A673 (cell line): ENCODE measurements at regions not wholly inside any gene's neighbourhood (a gene's known extent, or its start where the extent isn't known, plus 50 kb on each side); places are given as distances from the start of the nearest gene placed in this dataset.

Source experiments
- BruUV-seq: library from RNA; stranded (reverse); fragments of 400-500 nt; replicated peaks from 2 replicates; lab custom pipeline; 2021; lab: Mats Ljungman, UMichigan
- CTCF ChIA-PET: fragments of 300-600 bp; sonication (Branson Sonifier 250); formaldehyde crosslinking; loops from one replicate; lab custom pipeline; 2022; ENCODE audit warnings: antibody characterized with exemption; lab: Charles Lee
- POLR2A ChIA-PET: fragments of 300-600 bp; sonication (Branson Sonifier 250); formaldehyde crosslinking; loops from one replicate; lab custom pipeline; 2022; ENCODE audit warnings: antibody characterized with exemption; ENCODE audit not compliant: low non-redundant PET; lab: Charles Lee
- DNase-seq: peaks from one replicate; pipeline ENCODE4 v3.0.0-alpha.2; 2015; ENCODE audit warnings: low spot score
- H3K27ac ChIP-seq: fragments of 200-600 bp; sonication (generic); 2 replicates; pipeline ENCODE4 v1.5.1; 2016; ENCODE audit warnings: mixed run types, low read depth, mild to moderate bottlenecking, mixed read lengths, antibody characterized with exemption, low read length; ENCODE audit not compliant: poor library complexity, severe bottlenecking
- H3K27me3 ChIP-seq: fragments of 200-600 bp; sonication (generic); replicated peaks from 2 replicates; pipeline ENCODE4 v1.6.1; 2017; ENCODE audit warnings: mixed run types, low read depth, mild to moderate bottlenecking, mixed read lengths, antibody characterized with exemption, low read length; ENCODE audit not compliant: insufficient read depth, poor library complexity
- H3K36me3 ChIP-seq: fragments of 200-600 bp; sonication (generic); 2 replicates; pipeline ENCODE4 v1.6.1; 2016; ENCODE audit warnings: mixed run types, mild to moderate bottlenecking, mixed read lengths, antibody characterized with exemption, low read length; ENCODE audit not compliant: insufficient read depth, poor library complexity, severe bottlenecking
- H3K4me1 ChIP-seq: fragments of 200-600 bp; sonication (generic); 2 replicates; pipeline ENCODE4 v1.6.1; 2017; ENCODE audit warnings: mixed run types, mild to moderate bottlenecking, mixed read lengths, antibody characterized with exemption, low read length; ENCODE audit not compliant: insufficient read depth, poor library complexity, severe bottlenecking
- H3K4me3 ChIP-seq: fragments of 200-600 bp; sonication (generic); 2 replicates; pipeline ENCODE4 v1.5.1; 2016; ENCODE audit warnings: low read depth, mixed run types, mild to moderate bottlenecking, mixed read lengths, low read length; ENCODE audit not compliant: poor library complexity, severe bottlenecking
- H3K9me3 ChIP-seq: fragments of 200-600 bp; sonication (generic); 2 replicates; pipeline ENCODE4 v1.6.1; 2016; ENCODE audit warnings: mixed run types, low read depth, mild to moderate bottlenecking, mixed read lengths, antibody characterized with exemption, low read length; ENCODE audit not compliant: poor library complexity, severe bottlenecking
- EZH2 ChIP-seq: fragments of 200-600 bp; sonication (generic); IDR thresholded peaks from 2 replicates; pipeline ENCODE4 v1.6.1; 2017; ENCODE audit warnings: borderline replicate concordance, low read depth, mild to moderate bottlenecking, mixed read lengths, antibody characterized with exemption, low read length; ENCODE audit not compliant: poor library complexity, severe bottlenecking
- intact Hi-C: fragments of 100-400 bp; cut with micrococcal nuclease; formaldehyde crosslinking; loops from one replicate; pipeline ENCODE4 v1.10.0; 2022; ENCODE audit not compliant: unreplicated experiment
- TF ChIP-seq, protein P1 (sequence below): fragments of 300-800, 200-600 bp; sonication (generic); conservative IDR thresholded peaks from 2 replicates; pipeline ENCODE4 v1.5.1; 2017; ENCODE audit warnings: low read depth, mild to moderate bottlenecking, antibody characterized with exemption, low read length, moderate library complexity, mixed read lengths

GRCh38 chr12:127473766-127474165 lies 793.2 kb upstream of the TMEM132C start:
- H3K9me3 ChIP-seq, result no peaks in the 10 kb centered on the region
- no peak for TF ChIP-seq EZH2
- TF ChIP-seq, protein P1, sequence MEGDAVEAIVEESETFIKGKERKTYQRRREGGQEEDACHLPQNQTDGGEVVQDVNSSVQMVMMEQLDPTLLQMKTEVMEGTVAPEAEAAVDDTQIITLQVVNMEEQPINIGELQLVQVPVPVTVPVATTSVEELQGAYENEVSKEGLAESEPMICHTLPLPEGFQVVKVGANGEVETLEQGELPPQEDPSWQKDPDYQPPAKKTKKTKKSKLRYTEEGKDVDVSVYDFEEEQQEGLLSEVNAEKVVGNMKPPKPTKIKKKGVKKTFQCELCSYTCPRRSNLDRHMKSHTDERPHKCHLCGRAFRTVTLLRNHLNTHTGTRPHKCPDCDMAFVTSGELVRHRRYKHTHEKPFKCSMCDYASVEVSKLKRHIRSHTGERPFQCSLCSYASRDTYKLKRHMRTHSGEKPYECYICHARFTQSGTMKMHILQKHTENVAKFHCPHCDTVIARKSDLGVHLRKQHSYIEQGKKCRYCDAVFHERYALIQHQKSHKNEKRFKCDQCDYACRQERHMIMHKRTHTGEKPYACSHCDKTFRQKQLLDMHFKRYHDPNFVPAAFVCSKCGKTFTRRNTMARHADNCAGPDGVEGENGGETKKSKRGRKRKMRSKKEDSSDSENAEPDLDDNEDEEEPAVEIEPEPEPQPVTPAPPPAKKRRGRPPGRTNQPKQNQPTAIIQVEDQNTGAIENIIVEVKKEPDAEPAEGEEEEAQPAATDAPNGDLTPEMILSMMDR, result no peak
- no peaks in the 10 kb centered on the region for H3K36me3 ChIP-seq
- no peaks in the 10 kb centered on the region for H3K4me1 ChIP-seq
- no peak overlapping the region for H3K4me3 ChIP-seq
- BruUV-seq, result no TSS peak
- H3K27ac ChIP-seq, result no peak overlapping the region
- intact Hi-C loops, result no loop called here
- H3K27me3 ChIP-seq, result peaks cover 3% of the 10 kb centered on the region
- no peak for DNase-seq
- POLR2A ChIA-PET, result no interaction called here
- CTCF ChIA-PET, result no interaction called here

- ChIA-PET POLR2A (no interaction called here), CTCF (interaction anchor here (0.6 kb wide), 1 partner anchor 881 kb away, joined by 4 read pairs; no protein-coding TSS in a partner anchor)
- no peak for TF ChIP-seq EZH2
- TF ChIP-seq, protein P1, result no peak
- Histone ChIP-seq H3K36me3 (no peaks in the 10 kb centered on the region), H3K4me1 (no peaks in the 10 kb centered on the region), H3K4me3 (no peak overlapping the region), H3K27me3 (no peaks in the 10 kb centered on the region), H3K27ac (no peak overlapping the region), H3K9me3 (no peaks in the 10 kb centered on the region)
- peak; percentile 60 for DNase-seq
- BruUV-seq, result no TSS peak
- intact Hi-C loops, result no loop called here
These were observed 787.7 kb upstream of the TMEM132C start for GRCh38 chr12:127479256-127479655.

- Histone ChIP-seq H3K4me1 (no peaks in the 10 kb centered on the region), H3K27ac (no peak overlapping the region), H3K27me3 (no peaks in the 10 kb centered on the region), H3K9me3 (no peaks in the 10 kb centered on the region), H3K4me3 (no peak overlapping the region), H3K36me3 (no peaks in the 10 kb centered on the region)
- ChIA-PET CTCF (no interaction called here), POLR2A (interaction anchor here (0.5 kb wide), 1 partner anchor 148 kb away, joined by 3 read pairs; no protein-coding TSS in a partner anchor)
- no peak for TF ChIP-seq EZH2
- TF ChIP-seq, protein P1, result no peak
- DNase-seq, result no peak
- BruUV-seq, result no TSS peak
- intact Hi-C loops, result no loop called here
These were observed 786.1 kb upstream of the TMEM132C start for GRCh38 chr12:127480775-127481314.
